Ascending aorta (tissue), 2 donors: ENCODE measurements at regions not wholly inside any gene's neighbourhood (a gene's known extent, or its start where the extent isn't known, plus 50 kb on each side); places are given as distances from the start of the nearest gene placed in this dataset.

ENCODE experiments used
- DNase-seq, 2 donors: peaks; one replicate each; pipeline ENCODE4 v3.0.0-alpha.2; 2019; ENCODE audit warnings: low spot score in 2 of 2
- H3K27ac ChIP-seq, 2 donors: fragments of 200-600 bp; sonication (generic); one replicate each; pipeline ENCODE4 v1.5.1; 2016 to 2017; ENCODE audit warnings: mild to moderate bottlenecking in 1 of 2
- H3K27me3 ChIP-seq: fragments of 200-600 bp; sonication (generic); one replicate; pipeline ENCODE4 v1.5.1; 2017
- H3K36me3 ChIP-seq, 2 donors: fragments of 200-600 bp; sonication (generic); one replicate each; pipeline ENCODE4 v1.5.1; 2016
- H3K4me1 ChIP-seq, 2 donors: fragments of 200-600 bp; sonication (generic); one replicate each; pipeline ENCODE4 v1.5.1; 2016 to 2017; ENCODE audit warnings: mild to moderate bottlenecking in 1 of 2
- H3K4me3 ChIP-seq, 2 donors: fragments of 200-600 bp; sonication (generic); one replicate each; pipeline ENCODE4 v1.5.1; 2016 to 2017; ENCODE audit warnings: mild to moderate bottlenecking in 1 of 2
- H3K9me3 ChIP-seq, 2 donors: fragments of 200-600 bp; sonication (generic); one replicate each; pipeline ENCODE4 v1.5.1; 2016
- CTCF ChIP-seq, 3 experiments: fragments of 200-600 bp in 2 of 3; fragments of 450-650 bp in 1 of 3; sonication (generic) in 2 of 3; IDR thresholded peaks; one replicate each; pipeline ENCODE4 v1.5.1; 2016 to 2019; ENCODE audit warnings: antibody characterized with exemption in 3 of 3, mild to moderate bottlenecking in 1 of 3, moderate library complexity in 1 of 3
- intact Hi-C: fragments of 100-400 bp; cut with DNase I; formaldehyde crosslinking; loops from one replicate; pipeline ENCODE4 v1.15.1; 2023

- Histone ChIP-seq H3K27me3 (no peaks in the 10 kb centered on the region), H3K4me1 (no peaks in the 10 kb centered on the region), H3K27ac (no peak overlapping the region), H3K4me3 (no peak overlapping the region), H3K9me3 (peaks cover 0 to 3% of the 10 kb centered on the region in 2 donors), H3K36me3 (no peaks in the 10 kb centered on the region)
- intact Hi-C loops, result no loop called here
- no peak for TF ChIP-seq CTCF (IDR thresholded peaks at IDR 0.05)
- no peak for DNase-seq
Measured at GRCh38 chr9:115922444-115922843, 231.1 kb upstream of the PAPPA start.

GRCh38 chr9:115923410-115923809 lies 230.2 kb upstream of the PAPPA start:
- intact Hi-C loops, result no loop called here
- TF ChIP-seq CTCF (IDR thresholded peaks at IDR 0.05), result no peak

DNA sequence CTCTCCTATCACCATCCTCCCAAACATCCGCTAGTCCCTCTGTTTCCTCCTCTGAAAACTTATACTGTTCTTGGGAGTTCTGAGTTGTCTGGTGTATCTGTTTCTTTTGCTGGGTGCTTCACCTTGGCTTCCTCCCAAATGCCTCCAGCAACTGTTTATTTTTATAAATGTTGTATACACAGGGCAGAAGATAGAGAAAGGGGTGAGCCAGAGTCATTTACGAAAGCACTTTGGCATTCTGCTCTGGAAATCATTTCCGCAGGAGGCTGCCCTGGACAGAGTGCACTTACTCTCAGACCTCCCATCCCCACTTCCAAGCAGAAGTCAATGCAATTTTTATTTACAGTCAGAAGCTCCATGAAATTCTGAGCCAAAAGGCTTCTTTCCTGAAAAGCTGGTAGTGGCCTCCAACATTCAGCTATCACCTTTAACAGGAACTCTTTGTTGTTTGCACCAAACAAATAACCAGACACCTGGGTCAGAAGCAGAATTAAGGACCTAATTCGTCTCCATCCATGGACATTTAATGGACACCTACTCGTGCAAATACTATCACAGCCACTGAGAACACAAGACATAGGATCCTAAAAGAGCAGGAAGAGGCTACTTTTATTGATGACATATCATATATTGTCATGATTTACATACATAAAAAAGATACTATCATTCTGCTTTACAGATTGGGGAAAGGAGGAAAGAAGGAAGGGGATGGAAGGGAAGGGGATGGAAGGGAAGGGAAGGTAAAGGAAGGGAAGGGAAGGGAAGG lies 229.5 kb upstream of the PAPPA start:
- no peaks in the 10 kb centered on the region for H3K27me3 ChIP-seq
- intact Hi-C loops, result no loop called here

More at GRCh38 chr9:115923410-115923809, 230.2 kb upstream of the PAPPA start:
- Histone ChIP-seq H3K36me3 (no peaks in the 10 kb centered on the region), H3K27ac (no peak overlapping the region), H3K9me3 (peaks cover 0 to 3% of the 10 kb centered on the region in 2 donors), H3K4me1 (no peaks in the 10 kb centered on the region), H3K27me3 (no peaks in the 10 kb centered on the region), H3K4me3 (no peak overlapping the region)
- no peak for DNase-seq

GRCh38 chr9:115924669-115924987 lies 229.0 kb upstream of the PAPPA start:
- Histone ChIP-seq H3K4me3 (no peak overlapping the region), H3K4me1 (no peaks in the 10 kb centered on the region), H3K27ac (no peak overlapping the region), H3K27me3 (no peaks in the 10 kb centered on the region), H3K9me3 (peaks cover 0 to 3% of the 10 kb centered on the region in 2 donors), H3K36me3 (no peaks in the 10 kb centered on the region)
- no peak for TF ChIP-seq CTCF (IDR thresholded peaks at IDR 0.05)
- DNase-seq, result no peak
- intact Hi-C loops, result no loop called here

More for the DNA sequence above, 229.5 kb upstream of the PAPPA start:
- no peak for DNase-seq
- H3K4me1 ChIP-seq, result no peaks in the 10 kb centered on the region
- H3K36me3 ChIP-seq, result no peaks in the 10 kb centered on the region
- TF ChIP-seq CTCF (IDR thresholded peaks at IDR 0.05), result no peak
- peaks cover 0 to 3% of the 10 kb centered on the region in 2 donors for H3K9me3 ChIP-seq
- H3K4me3 ChIP-seq, result no peak overlapping the region
- H3K27ac ChIP-seq, result no peak overlapping the region

DNA sequence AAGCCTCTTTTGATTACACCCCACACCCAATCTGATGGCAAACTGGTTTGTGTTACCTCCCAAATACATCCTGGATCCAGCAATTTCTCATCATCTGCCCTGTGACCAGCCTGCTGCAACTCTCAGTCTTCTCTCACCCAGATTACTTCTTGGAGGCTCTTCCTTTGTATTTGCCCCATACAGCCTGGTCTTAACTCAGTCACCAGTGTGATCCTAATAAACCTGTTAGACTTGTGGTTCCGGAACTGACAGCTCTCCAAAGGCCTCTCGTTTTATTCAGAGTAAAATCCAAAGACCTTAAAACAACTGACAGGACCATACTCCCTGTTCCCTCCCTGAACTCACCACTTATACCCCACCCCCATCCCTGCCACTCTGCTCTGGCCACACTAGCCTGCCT lies 228.2 kb upstream of the PAPPA start:
- TF ChIP-seq CTCF (IDR thresholded peaks at IDR 0.05), result no peak
- no peak overlapping the region for H3K4me3 ChIP-seq
- H3K27me3 ChIP-seq, result no peaks in the 10 kb centered on the region
- H3K9me3 ChIP-seq, result peaks cover 0 to 3% of the 10 kb centered on the region in 2 donors
- H3K4me1 ChIP-seq, result no peaks in the 10 kb centered on the region
- intact Hi-C loops, result no loop called here
- no peaks in the 10 kb centered on the region for H3K36me3 ChIP-seq
- no peak overlapping the region for H3K27ac ChIP-seq
- DNase-seq, result no peak
